ENCODE measurements at regions not wholly inside any gene's neighbourhood (a gene's known extent, or its start where the extent isn't known, plus 50 kb on each side); places are given as distances from the start of the nearest gene placed in this dataset.

DNA sequence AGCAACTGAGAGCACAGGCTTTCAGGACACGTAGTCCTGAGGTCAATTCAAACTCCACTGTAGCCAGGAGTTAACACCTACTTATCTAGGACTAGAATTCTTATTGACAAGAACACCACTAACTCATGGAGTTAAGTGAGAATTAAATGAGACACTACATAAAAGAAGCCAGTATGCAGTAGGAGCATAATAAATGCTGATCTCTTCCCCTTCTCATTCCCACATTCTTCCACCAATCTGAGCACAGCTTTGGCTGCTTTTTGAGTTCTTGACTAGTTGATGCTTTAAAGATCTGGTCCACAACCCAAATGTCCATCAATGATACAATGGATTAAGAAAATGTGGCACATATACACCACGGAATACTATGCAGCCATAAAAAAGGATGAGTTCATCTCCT lies 55.2 kb downstream of the TTC32 start:
- no peaks in the 10 kb centered on the region for H3K4me1 Mint-ChIP-seq
- CTCF ChIA-PET, result no interaction called here
- H3K36me3 ChIP-seq (ENCODE audit: insufficient read depth, low read length), result no peaks in the 10 kb centered on the region

DNA sequence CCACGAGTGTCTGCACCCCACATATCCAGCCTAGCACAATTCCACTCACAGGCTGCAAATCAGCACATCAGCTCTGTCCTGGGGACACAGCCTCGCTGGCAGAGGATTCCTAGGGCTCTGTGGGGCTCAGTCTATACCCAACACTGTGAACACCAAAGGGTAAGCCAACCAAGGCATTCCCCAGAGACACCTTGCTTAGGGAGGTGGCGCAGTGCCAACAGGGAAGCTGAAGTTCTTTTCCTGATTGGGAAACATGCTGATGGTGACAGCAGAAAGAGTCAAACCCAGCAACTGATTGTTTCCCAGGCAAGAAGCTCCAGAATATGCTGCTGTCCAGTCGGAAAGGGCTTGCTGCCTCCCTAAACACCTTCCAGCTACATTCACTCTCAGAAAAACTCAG lies 55.8 kb downstream of the TTC32 start:
- Mint-ChIP-seq H3K9me3 (peaks cover 0 to 3% (median 0%) of the 10 kb centered on the region in 5 donors), H3K36me3 (no peaks in the 10 kb centered on the region), H3K4me3 (no peak overlapping the region), H3K4me1 (no peaks in the 10 kb centered on the region), H3K27me3 (peaks cover 14 to 49% of the 10 kb centered on the region in 2 donors), H3K27ac (no peak overlapping the region)
- Histone ChIP-seq H3K4me1 (ENCODE audit: insufficient read depth, low read length) (no peaks in the 10 kb centered on the region), H3K4me3 (ENCODE audit: low read length) (no peak overlapping the region), H3K27ac (ENCODE audit: low read depth, low read length) (no peak overlapping the region), H3K9me3 (ENCODE audit: low read length) (no peaks in the 10 kb centered on the region), H3K36me3 (ENCODE audit: insufficient read depth, low read length) (no peaks in the 10 kb centered on the region), H3K27me3 (ENCODE audit: insufficient read depth, low read length, poor library complexity, severe bottlenecking) (no peaks in the 10 kb centered on the region)
- no peak for DNase-seq
- ChIA-PET POLR2A (no interaction called here), CTCF (no interaction called here)

More for the DNA sequence above, 55.2 kb downstream of the TTC32 start:
- no peak for DNase-seq
- no peak overlapping the region for H3K27ac ChIP-seq (ENCODE audit: low read depth, low read length)
- H3K4me3 Mint-ChIP-seq, result no peak overlapping the region
- H3K27me3 Mint-ChIP-seq, result peaks cover 14 to 43% of the 10 kb centered on the region in 2 donors
- H3K36me3 Mint-ChIP-seq, result no peaks in the 10 kb centered on the region
- no peaks in the 10 kb centered on the region for H3K9me3 ChIP-seq (ENCODE audit: low read length)
- peaks cover 0 to 3% (median 0%) of the 10 kb centered on the region in 5 donors for H3K9me3 Mint-ChIP-seq
- H3K4me3 ChIP-seq (ENCODE audit: low read length), result no peak overlapping the region
- H3K4me1 ChIP-seq (ENCODE audit: insufficient read depth, low read length), result no peaks in the 10 kb centered on the region
- no peaks in the 10 kb centered on the region for H3K27me3 ChIP-seq (ENCODE audit: insufficient read depth, low read length, poor library complexity, severe bottlenecking)
- H3K27ac Mint-ChIP-seq, result no peak overlapping the region
- POLR2A ChIA-PET, result no interaction called here

DNA sequence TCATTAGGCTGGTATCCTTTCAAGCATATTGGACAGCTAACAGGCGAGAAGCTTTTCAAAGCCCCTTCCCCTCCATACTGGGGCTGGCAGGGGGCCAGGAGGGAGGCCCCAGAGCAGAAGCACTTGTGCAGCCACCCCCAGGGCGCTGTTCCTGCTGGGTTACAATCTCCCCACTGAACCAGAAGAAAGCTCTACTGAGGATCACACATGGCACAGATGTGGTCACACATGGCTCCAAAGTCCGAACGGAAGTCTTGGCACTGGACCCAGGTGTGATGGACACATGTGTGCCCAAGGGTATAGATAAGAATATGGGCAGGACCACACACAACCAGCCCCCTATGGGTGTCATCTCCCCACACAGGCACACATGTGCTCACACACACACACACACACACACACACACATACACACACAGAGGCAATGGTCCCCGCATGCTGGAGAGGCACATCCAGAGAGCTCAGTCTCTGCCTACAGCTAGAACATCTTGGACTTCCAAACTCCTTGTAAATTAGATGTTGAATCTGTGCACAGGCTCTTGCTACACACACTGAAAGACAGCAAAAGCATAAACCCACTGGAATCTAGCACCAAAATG lies 56.4 kb downstream of the TTC32 start:
- H3K4me3 ChIP-seq (ENCODE audit: low read length), result no peak overlapping the region
- H3K36me3 Mint-ChIP-seq, result no peaks in the 10 kb centered on the region
- H3K9me3 Mint-ChIP-seq, result peaks cover 0 to 3% (median 0%) of the 10 kb centered on the region in 5 donors
- no peaks in the 10 kb centered on the region for H3K27me3 ChIP-seq (ENCODE audit: insufficient read depth, low read length, poor library complexity, severe bottlenecking)
- H3K4me1 ChIP-seq (ENCODE audit: insufficient read depth, low read length), result no peaks in the 10 kb centered on the region
- CTCF ChIA-PET, result no interaction called here
- no peak overlapping the region for H3K4me3 Mint-ChIP-seq
- POLR2A ChIA-PET, result no interaction called here
- DNase-seq, result no peak
- H3K27ac Mint-ChIP-seq, result no peak overlapping the region
- H3K36me3 ChIP-seq (ENCODE audit: insufficient read depth, low read length), result no peaks in the 10 kb centered on the region
- H3K4me1 Mint-ChIP-seq, result no peaks in the 10 kb centered on the region
- H3K27ac ChIP-seq (ENCODE audit: low read depth, low read length), result no peak overlapping the region
- H3K9me3 ChIP-seq (ENCODE audit: low read length), result no peaks in the 10 kb centered on the region
- peaks cover 14 to 51% of the 10 kb centered on the region in 2 donors for H3K27me3 Mint-ChIP-seq

DNA sequence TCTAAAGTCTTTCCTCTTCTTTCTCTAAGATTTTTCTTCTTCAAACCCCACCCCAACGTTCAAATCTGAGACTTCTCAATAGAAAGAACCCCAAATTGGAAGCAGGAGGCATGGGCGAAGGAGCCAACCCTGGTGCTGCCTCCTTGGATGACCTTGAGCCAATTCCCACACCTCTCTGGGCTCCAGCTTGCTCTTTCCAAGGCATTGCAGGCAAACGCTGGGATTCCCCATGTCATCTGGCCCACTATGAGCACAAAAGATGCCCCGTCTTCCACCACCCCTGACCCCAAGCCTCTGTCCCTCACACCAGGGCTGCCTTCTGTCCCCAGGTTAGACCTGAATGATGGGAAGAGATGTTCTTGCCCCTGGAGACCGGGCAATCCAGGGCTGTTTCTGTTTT lies 57.0 kb downstream of the TTC32 start:
- no peak overlapping the region for H3K27ac ChIP-seq (ENCODE audit: low read depth, low read length)
- H3K4me1 Mint-ChIP-seq, result no peaks in the 10 kb centered on the region
- CTCF ChIA-PET, result no interaction called here
- H3K9me3 Mint-ChIP-seq, result peaks cover 0 to 3% (median 0%) of the 10 kb centered on the region in 5 donors
- H3K27me3 ChIP-seq (ENCODE audit: insufficient read depth, low read length, poor library complexity, severe bottlenecking), result no peaks in the 10 kb centered on the region
- H3K4me1 ChIP-seq (ENCODE audit: insufficient read depth, low read length), result no peaks in the 10 kb centered on the region
- H3K27ac Mint-ChIP-seq, result no peak overlapping the region
- H3K4me3 Mint-ChIP-seq, result no peak overlapping the region
- DNase-seq, result no peak
- H3K36me3 Mint-ChIP-seq, result no peaks in the 10 kb centered on the region
- H3K27me3 Mint-ChIP-seq, result peaks cover 19 to 56% of the 10 kb centered on the region in 2 donors
- POLR2A ChIA-PET, result no interaction called here
- H3K9me3 ChIP-seq (ENCODE audit: low read length), result no peaks in the 10 kb centered on the region
- no peak overlapping the region for H3K4me3 ChIP-seq (ENCODE audit: low read length)
- no peaks in the 10 kb centered on the region for H3K36me3 ChIP-seq (ENCODE audit: insufficient read depth, low read length)

DNA sequence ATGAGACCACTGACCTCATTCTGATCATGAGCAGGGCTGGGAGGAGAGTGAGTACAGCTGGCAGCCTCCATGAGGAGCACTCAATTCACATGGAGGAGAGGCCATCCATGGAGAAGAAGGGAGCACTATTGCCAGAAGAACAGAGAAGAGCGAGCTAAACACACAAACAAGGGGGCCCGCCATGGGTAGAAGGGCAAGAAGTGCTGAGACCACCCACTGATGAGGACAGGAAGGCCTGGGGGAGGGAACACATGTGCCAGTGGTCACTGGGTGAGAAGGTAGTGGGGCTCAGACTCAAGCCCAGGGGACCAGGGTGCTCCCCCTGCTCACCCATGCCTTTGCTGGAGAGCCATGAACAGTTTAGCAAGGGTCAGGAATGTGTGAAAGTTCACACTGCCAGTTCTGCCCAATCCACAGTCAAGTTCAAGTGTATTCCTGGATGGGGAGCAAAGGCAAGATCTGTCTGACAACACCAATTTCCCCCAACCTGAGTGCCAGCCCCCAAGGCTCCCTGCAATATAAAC lies 57.7 kb downstream of the TTC32 start:
- Mint-ChIP-seq H3K27me3 (peaks cover 20 to 62% of the 10 kb centered on the region in 2 donors), H3K9me3 (peaks cover 0 to 4% (median 0%) of the 10 kb centered on the region in 5 donors), H3K27ac (no peak overlapping the region), H3K4me3 (no peak overlapping the region), H3K36me3 (no peaks in the 10 kb centered on the region), H3K4me1 (no peaks in the 10 kb centered on the region)
- Histone ChIP-seq H3K4me1 (ENCODE audit: insufficient read depth, low read length) (no peaks in the 10 kb centered on the region), H3K9me3 (ENCODE audit: low read length) (no peaks in the 10 kb centered on the region), H3K27me3 (ENCODE audit: insufficient read depth, low read length, poor library complexity, severe bottlenecking) (no peaks in the 10 kb centered on the region), H3K36me3 (ENCODE audit: insufficient read depth, low read length) (no peaks in the 10 kb centered on the region), H3K4me3 (ENCODE audit: low read length) (no peak overlapping the region), H3K27ac (ENCODE audit: low read depth, low read length) (no peak overlapping the region)
- ChIA-PET POLR2A (no interaction called here), CTCF (no interaction called here)
- DNase-seq, result no peak

DNA sequence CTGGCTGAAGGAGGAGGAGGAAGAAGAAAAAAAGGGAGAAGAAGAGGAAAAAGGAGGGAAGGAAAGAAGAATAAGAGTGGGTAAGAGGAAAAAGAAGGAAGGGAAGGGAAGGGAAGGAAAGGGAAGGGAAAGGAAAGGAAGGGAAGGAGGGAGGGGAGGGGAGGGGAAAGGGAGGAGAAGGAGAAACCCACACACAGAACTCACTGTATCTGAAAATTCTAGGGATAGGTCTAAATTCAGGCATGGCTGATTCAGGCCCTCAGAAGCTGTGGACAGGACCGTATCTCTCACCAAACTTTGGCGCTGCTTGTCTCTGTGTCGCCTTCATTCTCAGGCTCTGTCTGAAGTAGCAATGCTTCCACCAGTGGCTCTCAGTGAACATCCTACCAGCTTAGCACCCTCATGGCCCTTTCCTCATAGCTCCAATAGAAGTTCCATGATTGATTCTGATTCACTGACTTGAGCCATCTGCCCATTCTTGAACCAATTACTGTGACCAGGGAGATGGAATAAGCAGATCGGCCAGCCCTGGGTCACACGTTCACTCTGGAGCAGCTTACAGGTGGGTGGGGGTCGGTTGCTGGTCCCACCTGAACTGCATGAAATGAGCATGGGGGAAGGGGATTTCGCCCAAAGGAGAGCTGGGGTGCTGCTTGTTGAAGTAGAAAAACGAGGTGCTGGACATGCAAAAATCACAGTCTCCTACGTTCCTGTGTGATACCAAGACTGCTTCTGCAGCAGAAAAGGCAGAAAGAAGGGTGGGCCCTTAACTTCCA lies 59.7 kb downstream of the TTC32 start:
- Mint-ChIP-seq H3K36me3 (peaks cover 0 to 1% (median 0%) of the 10 kb centered on the region in 3 donors), H3K4me1 (no peaks in the 10 kb centered on the region), H3K9me3 (peaks cover 0 to 6% (median 0%) of the 10 kb centered on the region in 5 donors), H3K27ac (no peak overlapping the region), H3K4me3 (no peak overlapping the region), H3K27me3 (peaks cover 17 to 78% of the 10 kb centered on the region in 2 donors)
- Histone ChIP-seq H3K27ac (ENCODE audit: low read depth, low read length) (no peak overlapping the region), H3K27me3 (ENCODE audit: insufficient read depth, low read length, poor library complexity, severe bottlenecking) (no peaks in the 10 kb centered on the region), H3K4me1 (ENCODE audit: insufficient read depth, low read length) (no peaks in the 10 kb centered on the region), H3K36me3 (ENCODE audit: insufficient read depth, low read length) (no peaks in the 10 kb centered on the region), H3K9me3 (ENCODE audit: low read length) (no peaks in the 10 kb centered on the region), H3K4me3 (ENCODE audit: low read length) (no peak overlapping the region)
- no peak for DNase-seq
- CTCF ChIA-PET, result no interaction called here
- POLR2A ChIA-PET, result no interaction called here

DNA sequence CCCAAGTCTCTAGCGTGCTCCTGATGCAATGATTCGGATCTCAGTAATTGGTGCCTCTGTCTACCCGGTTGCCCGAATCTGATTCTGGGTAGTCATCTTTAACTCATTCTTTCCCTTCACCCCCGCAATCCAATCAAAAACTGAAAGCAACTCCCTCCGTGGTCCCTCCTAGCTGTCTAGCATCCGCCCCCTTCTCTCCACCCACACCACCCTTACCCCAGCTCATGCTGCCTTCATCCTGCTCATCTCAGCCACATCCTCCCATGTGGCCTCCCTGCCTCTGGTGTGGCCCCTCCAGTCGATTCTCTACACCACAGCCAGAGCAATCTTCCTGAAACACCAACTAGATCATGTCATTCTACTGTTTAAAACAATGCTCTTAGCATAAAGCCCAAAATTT lies 62.3 kb downstream of the TTC32 start:
- H3K4me3 Mint-ChIP-seq, result peak overlapping the region in 1 of 7 donors; percentile 6
- H3K27me3 ChIP-seq (ENCODE audit: insufficient read depth, low read length, poor library complexity, severe bottlenecking), result no peaks in the 10 kb centered on the region

DNA sequence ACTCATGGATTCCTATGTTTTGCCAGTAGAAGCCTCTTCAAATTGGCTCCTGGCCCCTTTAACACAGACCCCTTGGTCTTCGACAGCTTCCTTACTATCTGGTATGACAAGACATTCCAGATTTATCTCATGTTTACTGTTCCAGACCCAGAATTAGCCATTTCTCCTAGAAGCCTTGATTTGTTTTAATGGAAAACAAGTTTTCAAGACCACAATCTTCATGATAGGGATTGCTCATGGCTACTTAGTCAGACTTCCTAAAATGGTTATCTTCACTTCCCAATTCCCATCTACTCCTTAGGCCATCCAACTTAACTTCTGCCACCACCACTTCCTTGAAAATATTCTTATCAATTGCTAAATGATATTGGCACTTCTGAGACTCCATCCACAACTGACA lies 63.2 kb downstream of the TTC32 start:
- H3K4me1 ChIP-seq (ENCODE audit: insufficient read depth, low read length), result no peaks in the 10 kb centered on the region
- H3K4me3 Mint-ChIP-seq, result no peak overlapping the region
- peaks cover 7 to 55% of the 10 kb centered on the region in 2 donors for H3K27me3 Mint-ChIP-seq
- ChIA-PET POLR2A (no interaction called here), CTCF (no interaction called here)
- peaks cover 0 to 6% (median 0%) of the 10 kb centered on the region in 5 donors for H3K9me3 Mint-ChIP-seq
- DNase-seq, result no peak
- H3K27ac Mint-ChIP-seq, result no peak overlapping the region
- peaks cover 0 to 1% (median 0%) of the 10 kb centered on the region in 3 donors for H3K36me3 Mint-ChIP-seq
- H3K4me3 ChIP-seq (ENCODE audit: low read length), result no peak overlapping the region
- H3K27ac ChIP-seq (ENCODE audit: low read depth, low read length), result no peak overlapping the region
- no peaks in the 10 kb centered on the region for H3K4me1 Mint-ChIP-seq
- no peaks in the 10 kb centered on the region for H3K27me3 ChIP-seq (ENCODE audit: insufficient read depth, low read length, poor library complexity, severe bottlenecking)
- no peaks in the 10 kb centered on the region for H3K36me3 ChIP-seq (ENCODE audit: insufficient read depth, low read length)
- H3K9me3 ChIP-seq (ENCODE audit: low read length), result no peaks in the 10 kb centered on the region

More for the DNA sequence above, 62.3 kb downstream of the TTC32 start:
- Histone ChIP-seq H3K36me3 (ENCODE audit: insufficient read depth, low read length) (no peaks in the 10 kb centered on the region), H3K4me1 (ENCODE audit: insufficient read depth, low read length) (no peaks in the 10 kb centered on the region), H3K4me3 (ENCODE audit: low read length) (no peak overlapping the region), H3K27ac (ENCODE audit: low read depth, low read length) (no peak overlapping the region), H3K9me3 (ENCODE audit: low read length) (no peaks in the 10 kb centered on the region)
- no peak for DNase-seq
- POLR2A ChIA-PET, result no interaction called here
- CTCF ChIA-PET, result no interaction called here
- Mint-ChIP-seq H3K4me1 (no peaks in the 10 kb centered on the region), H3K9me3 (peaks cover 0 to 6% (median 0%) of the 10 kb centered on the region in 5 donors), H3K36me3 (peaks cover 0 to 1% (median 0%) of the 10 kb centered on the region in 3 donors), H3K27ac (no peak overlapping the region), H3K27me3 (peaks cover 9 to 60% of the 10 kb centered on the region in 2 donors)

Measured in CD8-positive, alpha-beta memory T cell (primary cell).